ENCODE measurements at regions not wholly inside any gene's neighbourhood (a gene's known extent, or its start where the extent isn't known, plus 50 kb on each side); places are given as distances from the start of the nearest gene placed in this dataset.

GRCh38 chr22:49086181-49086580 is 741.5 kb downstream of the BRD1 start:
- Histone ChIP-seq H2AFZ (no peak overlapping the region), H3K27ac (ENCODE audit: low read depth) (no peak overlapping the region), H3K4me1 (ENCODE audit: insufficient read depth) (no peaks in the 10 kb centered on the region), H3K27me3 (ENCODE audit: insufficient read depth) (no peaks in the 10 kb centered on the region), H3K79me2 (replicated peaks; ENCODE audit: insufficient read depth) (no peaks in the 10 kb centered on the region), H4K20me1 (replicated peaks; ENCODE audit: insufficient read depth) (no peaks in the 10 kb centered on the region), H3K4me2 (no peak overlapping the region), H3K36me3 (ENCODE audit: insufficient read depth) (peaks cover 6% of the 10 kb centered on the region; the same call in 1 of the 2 replicates), H3F3A (replicated peaks; ENCODE audit: low read depth) (no peaks in the 10 kb centered on the region), H3K9me2 (ENCODE audit: insufficient read depth) (no peaks in the 10 kb centered on the region), H3K4me3 (no peak overlapping the region)
- H3K36me3 Mint-ChIP-seq (ENCODE audit: low read depth), result no peaks in the 10 kb centered on the region
- no peak overlapping the region for H3K4me3 Mint-ChIP-seq
- H3K4me1 Mint-ChIP-seq, result no peaks in the 10 kb centered on the region; the same call in 2 of the 3 replicates
- ATAC-seq (no peak; the same call in 2 of the 3 replicates), DNase-seq (ENCODE audit: low spot score) (no peak)
- peaks cover 4% of the 10 kb centered on the region for H3K27me3 Mint-ChIP-seq (ENCODE audit: insufficient read depth, low read depth, poor library complexity)
- H3K9me3 Mint-ChIP-seq, result no peaks in the 10 kb centered on the region
- no peak overlapping the region for H3K27ac Mint-ChIP-seq
- TF ChIP-seq ZNF462 (CRISPR knock-in tag; IDR thresholded peaks at IDR 0.05) (no peak), STAT1 (IDR thresholded peaks at IDR 0.05; ENCODE audit: unreplicated experiment) (no peak), EZH2phosphoT487 (IDR thresholded peaks at IDR 0.05; ENCODE audit: unreplicated experiment) (no peak), CREB1 (CRISPR knock-in tag; IDR thresholded peaks at IDR 0.05; ENCODE audit: low read depth) (no peak), CTCF (conservative IDR thresholded peaks at IDR 0.05; ENCODE audit: low read depth in 2 of 2) (no peak), JUNB (IDR thresholded peaks at IDR 0.05; ENCODE audit: unreplicated experiment) (no peak), POLR2AphosphoS5 (IDR thresholded peaks at IDR 0.05; ENCODE audit: low read depth) (no peak), ZNF114 (CRISPR knock-in tag; IDR thresholded peaks at IDR 0.05) (no peak)

Measured in GM23338 (cell line).